ENCODE measurements at regions not wholly inside any gene's neighbourhood (a gene's known extent, or its start where the extent isn't known, plus 50 kb on each side); places are given as distances from the start of the nearest gene placed in this dataset.
"Not testable (repeated sequence)": the region's sequence is repeated elsewhere in the genome, so short reads cannot be mapped to it uniquely, and the experiment has no call there.

DNA sequence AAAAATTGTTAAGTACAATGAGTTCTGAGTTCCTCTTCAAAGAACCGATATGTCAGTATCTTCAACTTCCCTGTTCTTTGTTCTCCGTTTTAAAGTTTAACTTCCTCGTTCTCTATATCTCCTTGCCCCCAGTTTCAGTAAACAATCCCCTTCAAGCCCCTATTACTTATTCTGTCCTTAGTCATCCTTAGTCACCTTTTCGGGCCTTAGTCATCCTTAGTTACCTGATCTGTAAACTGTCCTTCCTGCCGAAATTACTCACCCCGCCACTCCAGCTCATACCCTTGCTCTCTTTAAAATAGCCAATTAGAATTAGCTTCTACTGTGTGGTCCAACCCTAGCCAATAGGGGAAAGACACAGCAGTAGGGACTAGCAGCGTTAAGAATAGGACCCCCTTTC, 1165.6 kb downstream of the NSUN3 start:
- Histone ChIP-seq H3K36me3 (ENCODE audit: insufficient read depth, low read length) (no peaks in the 10 kb centered on the region), H3K4me1 (ENCODE audit: insufficient read depth, low read length) (no peaks in the 10 kb centered on the region), H3K4me2 (ENCODE audit: insufficient read depth, low read length) (no peak overlapping the region), H3K9me3 (ENCODE audit: insufficient read depth, low read length, severe bottlenecking) (no peaks in the 10 kb centered on the region), H3K4me3 (ENCODE audit: low read depth in 1 of 2, low read length in 2 of 2) (no peak overlapping the region), H3K27ac (ENCODE audit: low read length) (no peak overlapping the region), H3K9ac (ENCODE audit: low read depth, low read length) (no peak overlapping the region), H2AFZ (ENCODE audit: low read depth, low read length) (no peak overlapping the region), H3K27me3 (ENCODE audit: insufficient read depth, low read length, poor library complexity) (no peaks in the 10 kb centered on the region), H4K20me1 (ENCODE audit: insufficient read depth, low read length) (no peaks in the 10 kb centered on the region), H3K79me2 (ENCODE audit: insufficient read depth, low read length) (no peaks in the 10 kb centered on the region)
- DNase-seq (no peak), ATAC-seq (ENCODE audit: insufficient read depth, low read depth) (no peak)
- TF ChIP-seq, protein P1, sequence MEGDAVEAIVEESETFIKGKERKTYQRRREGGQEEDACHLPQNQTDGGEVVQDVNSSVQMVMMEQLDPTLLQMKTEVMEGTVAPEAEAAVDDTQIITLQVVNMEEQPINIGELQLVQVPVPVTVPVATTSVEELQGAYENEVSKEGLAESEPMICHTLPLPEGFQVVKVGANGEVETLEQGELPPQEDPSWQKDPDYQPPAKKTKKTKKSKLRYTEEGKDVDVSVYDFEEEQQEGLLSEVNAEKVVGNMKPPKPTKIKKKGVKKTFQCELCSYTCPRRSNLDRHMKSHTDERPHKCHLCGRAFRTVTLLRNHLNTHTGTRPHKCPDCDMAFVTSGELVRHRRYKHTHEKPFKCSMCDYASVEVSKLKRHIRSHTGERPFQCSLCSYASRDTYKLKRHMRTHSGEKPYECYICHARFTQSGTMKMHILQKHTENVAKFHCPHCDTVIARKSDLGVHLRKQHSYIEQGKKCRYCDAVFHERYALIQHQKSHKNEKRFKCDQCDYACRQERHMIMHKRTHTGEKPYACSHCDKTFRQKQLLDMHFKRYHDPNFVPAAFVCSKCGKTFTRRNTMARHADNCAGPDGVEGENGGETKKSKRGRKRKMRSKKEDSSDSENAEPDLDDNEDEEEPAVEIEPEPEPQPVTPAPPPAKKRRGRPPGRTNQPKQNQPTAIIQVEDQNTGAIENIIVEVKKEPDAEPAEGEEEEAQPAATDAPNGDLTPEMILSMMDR (IDR thresholded peaks at IDR 0.05; ENCODE audit: borderline replicate concordance, extremely low read depth, low read length, poor library complexity, severe bottlenecking) = no peak
- TF ChIP-seq EZH2 (IDR thresholded peaks at IDR 0.05; ENCODE audit: borderline replicate concordance, low read depth, low read length, severe bottlenecking) = no peak

DNA sequence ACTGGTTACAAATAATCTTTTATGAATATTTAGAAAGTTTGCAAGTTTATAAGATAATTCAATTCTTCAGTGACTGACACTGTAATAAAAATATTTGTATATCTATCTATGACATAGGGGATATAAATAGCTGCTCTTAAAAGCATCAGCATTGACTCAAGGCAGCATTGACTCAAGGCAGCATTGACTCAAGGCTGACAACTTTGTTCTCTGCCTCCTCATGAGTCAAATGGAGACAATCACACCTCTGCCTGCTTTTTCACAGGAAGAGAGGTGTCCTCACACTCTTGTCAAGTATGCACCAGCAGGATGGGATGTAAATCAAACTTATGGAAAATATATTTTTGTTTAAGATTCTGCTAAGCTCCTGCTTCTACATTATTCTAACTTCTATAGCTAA, 1173.1 kb downstream of the NSUN3 start:
- DNase-seq = no peak

DNA sequence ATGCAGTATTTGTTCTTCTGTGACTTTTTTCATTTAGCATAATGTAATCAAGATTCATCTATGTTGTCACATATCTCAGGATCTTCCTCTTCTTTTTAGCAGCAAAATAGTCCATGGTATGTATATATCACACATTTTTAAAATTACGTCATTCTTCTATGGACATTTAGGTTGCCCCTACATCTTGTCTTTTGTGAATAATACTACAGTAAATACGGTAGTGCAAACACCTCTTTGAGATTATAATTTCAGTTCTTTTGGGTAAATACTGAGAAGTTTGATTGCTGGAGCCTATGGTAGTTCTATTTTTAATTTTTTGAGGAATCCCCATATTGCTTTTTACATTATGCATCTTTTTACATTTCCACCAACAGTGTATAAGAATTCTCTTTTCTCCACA, 1174.9 kb downstream of the NSUN3 start:
- ATAC-seq (ENCODE audit: insufficient read depth, low read depth) (no peak), DNase-seq (no peak)
- H3K9me3 ChIP-seq (ENCODE audit: insufficient read depth, low read length, severe bottlenecking) = no peaks in the 10 kb centered on the region
- H3K27me3 ChIP-seq (ENCODE audit: insufficient read depth, low read length, poor library complexity) = no peaks in the 10 kb centered on the region
- H3K9ac ChIP-seq (ENCODE audit: low read depth, low read length) = no peak overlapping the region
- no peak overlapping the region for H3K27ac ChIP-seq (ENCODE audit: low read length)
- no peak overlapping the region for H3K4me2 ChIP-seq (ENCODE audit: insufficient read depth, low read length)
- H2AFZ ChIP-seq (ENCODE audit: low read depth, low read length) = no peak overlapping the region
- H3K4me1 ChIP-seq (ENCODE audit: insufficient read depth, low read length) = no peaks in the 10 kb centered on the region
- H3K4me3 ChIP-seq (ENCODE audit: low read depth in 1 of 2, low read length in 2 of 2) = no peak overlapping the region
- H3K79me2 ChIP-seq (ENCODE audit: insufficient read depth, low read length) = no peaks in the 10 kb centered on the region
- TF ChIP-seq, protein P1 (IDR thresholded peaks at IDR 0.05; ENCODE audit: borderline replicate concordance, extremely low read depth, low read length, poor library complexity, severe bottlenecking) = no peak
- no peak for TF ChIP-seq EZH2 (IDR thresholded peaks at IDR 0.05; ENCODE audit: borderline replicate concordance, low read depth, low read length, severe bottlenecking)
- no peaks in the 10 kb centered on the region for H3K36me3 ChIP-seq (ENCODE audit: insufficient read depth, low read length)
- no peaks in the 10 kb centered on the region for H4K20me1 ChIP-seq (ENCODE audit: insufficient read depth, low read length)

More for the DNA sequence above, 1173.1 kb downstream of the NSUN3 start:
- Histone ChIP-seq H4K20me1 (ENCODE audit: insufficient read depth, low read length) (no peaks in the 10 kb centered on the region), H3K9me3 (ENCODE audit: insufficient read depth, low read length, severe bottlenecking) (no peaks in the 10 kb centered on the region), H3K36me3 (ENCODE audit: insufficient read depth, low read length) (no peaks in the 10 kb centered on the region), H3K79me2 (ENCODE audit: insufficient read depth, low read length) (no peaks in the 10 kb centered on the region), H3K4me2 (ENCODE audit: insufficient read depth, low read length) (no peak overlapping the region), H3K27me3 (ENCODE audit: insufficient read depth, low read length, poor library complexity) (no peaks in the 10 kb centered on the region), H3K4me1 (ENCODE audit: insufficient read depth, low read length) (no peaks in the 10 kb centered on the region), H2AFZ (ENCODE audit: low read depth, low read length) (no peak overlapping the region), H3K9ac (ENCODE audit: low read depth, low read length) (no peak overlapping the region), H3K27ac (ENCODE audit: low read length) (no peak overlapping the region), H3K4me3 (ENCODE audit: low read depth in 1 of 2, low read length in 2 of 2) (no peak overlapping the region)
- no peak for TF ChIP-seq EZH2 (IDR thresholded peaks at IDR 0.05; ENCODE audit: borderline replicate concordance, low read depth, low read length, severe bottlenecking)
- TF ChIP-seq, protein P1 (IDR thresholded peaks at IDR 0.05; ENCODE audit: borderline replicate concordance, extremely low read depth, low read length, poor library complexity, severe bottlenecking) = no peak
- ATAC-seq (ENCODE audit: insufficient read depth, low read depth) = no peak

DNA sequence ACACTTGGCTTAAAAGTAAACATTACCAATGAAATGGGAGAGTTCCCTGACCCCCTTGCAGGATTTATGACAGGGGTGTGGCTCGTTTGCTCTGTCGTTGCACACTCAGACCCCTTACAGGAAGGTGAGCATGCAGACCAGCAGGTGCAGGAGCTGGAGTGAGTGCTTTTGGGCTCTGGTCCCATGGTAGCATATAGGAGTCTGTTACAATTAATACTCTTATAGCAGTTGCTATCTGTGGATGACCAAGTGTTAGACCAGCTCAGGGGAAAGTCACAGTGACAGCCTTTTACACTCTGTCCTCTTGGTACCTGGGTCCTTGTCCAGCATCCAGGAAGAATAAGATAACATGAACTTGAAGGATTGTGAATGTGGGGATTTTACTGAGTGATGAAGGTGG, 1177.5 kb downstream of the NSUN3 start:
- H3K79me2 ChIP-seq (ENCODE audit: insufficient read depth, low read length) = no peaks in the 10 kb centered on the region
- no peak overlapping the region for H3K4me2 ChIP-seq (ENCODE audit: insufficient read depth, low read length)
- H2AFZ ChIP-seq (ENCODE audit: low read depth, low read length) = no peak overlapping the region
- H3K27ac ChIP-seq (ENCODE audit: low read length) = no peak overlapping the region
- ATAC-seq (ENCODE audit: insufficient read depth, low read depth) = no peak
- no peak for TF ChIP-seq EZH2 (IDR thresholded peaks at IDR 0.05; ENCODE audit: borderline replicate concordance, low read depth, low read length, severe bottlenecking)
- TF ChIP-seq, protein P1 (IDR thresholded peaks at IDR 0.05; ENCODE audit: borderline replicate concordance, extremely low read depth, low read length, poor library complexity, severe bottlenecking) = no peak
- no peaks in the 10 kb centered on the region for H3K27me3 ChIP-seq (ENCODE audit: insufficient read depth, low read length, poor library complexity)
- H3K4me1 ChIP-seq (ENCODE audit: insufficient read depth, low read length) = no peaks in the 10 kb centered on the region
- H3K9ac ChIP-seq (ENCODE audit: low read depth, low read length) = no peak overlapping the region
- H3K36me3 ChIP-seq (ENCODE audit: insufficient read depth, low read length) = no peaks in the 10 kb centered on the region
- no peaks in the 10 kb centered on the region for H4K20me1 ChIP-seq (ENCODE audit: insufficient read depth, low read length)
- no peak for DNase-seq
- H3K4me3 ChIP-seq (ENCODE audit: low read depth in 1 of 2, low read length in 2 of 2) = no peak overlapping the region
- no peaks in the 10 kb centered on the region for H3K9me3 ChIP-seq (ENCODE audit: insufficient read depth, low read length, severe bottlenecking)

DNA sequence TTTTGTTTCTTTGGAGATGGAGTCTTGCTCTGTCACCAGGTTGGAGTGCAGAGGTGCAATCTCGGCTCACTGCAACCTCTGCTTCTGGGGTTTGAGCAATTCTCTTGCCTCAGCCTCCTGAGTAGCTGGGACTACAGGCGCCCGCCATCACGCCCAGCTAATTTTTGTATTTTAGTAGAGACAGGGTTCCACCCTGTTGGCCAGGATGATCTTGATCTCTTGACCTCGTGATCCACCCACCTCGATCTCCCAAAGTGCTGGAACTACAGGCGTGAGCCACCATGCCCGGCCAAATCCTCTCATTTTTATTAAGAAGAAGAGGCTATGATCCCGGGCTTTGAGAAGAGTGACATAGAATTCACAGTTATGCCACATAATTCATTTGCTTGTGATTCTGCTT, 1178.4 kb downstream of the NSUN3 start:
- H4K20me1 ChIP-seq (ENCODE audit: insufficient read depth, low read length); H3K79me2 ChIP-seq (ENCODE audit: insufficient read depth, low read length); H3K27me3 ChIP-seq (ENCODE audit: insufficient read depth, low read length, poor library complexity); ATAC-seq (ENCODE audit: insufficient read depth, low read depth); H3K4me1 ChIP-seq (ENCODE audit: insufficient read depth, low read length); H3K4me2 ChIP-seq (ENCODE audit: insufficient read depth, low read length); H2AFZ ChIP-seq (ENCODE audit: low read depth, low read length); H3K4me3 ChIP-seq (ENCODE audit: low read depth in 1 of 2, low read length in 2 of 2); H3K9ac ChIP-seq (ENCODE audit: low read depth, low read length); DNase-seq; H3K9me3 ChIP-seq (ENCODE audit: insufficient read depth, low read length, severe bottlenecking); H3K27ac ChIP-seq (ENCODE audit: low read length); H3K36me3 ChIP-seq (ENCODE audit: insufficient read depth, low read length): not testable (repeated sequence)

Data from DND-41 (cell line).